ENCODE measurements at regions not wholly inside any gene's neighbourhood (a gene's known extent, or its start where the extent isn't known, plus 50 kb on each side); places are given as distances from the start of the nearest gene placed in this dataset.

- TF ChIP-seq EZH2 (IDR thresholded peaks at IDR 0.05; ENCODE audit: borderline replicate concordance, insufficient read depth, low read depth, low read length, poor library complexity, severe bottlenecking) (no peak), CTCF (IDR thresholded peaks at IDR 0.05) (no peak)
Measured at GRCh38 chr13:50275392-50276063, 260.3 kb downstream of the KCNRG start.
